K562 (cell line): ENCODE measurements at regions not wholly inside any gene's neighbourhood (a gene's known extent, or its start where the extent isn't known, plus 50 kb on each side); places are given as distances from the start of the nearest gene placed in this dataset.

Source experiments
- ATAC-seq: fragments of 200-7000 bp; cut with Tn5 transposase; 3 replicates; pipeline ENCODE4 v1.9.1; 2020; ENCODE audit warnings: moderate library complexity
- BruUV-seq: library from RNA; stranded (reverse); fragments of 400-500 nt; replicated peaks from 2 replicates; lab custom pipeline; 2021; lab: Mats Ljungman, UMichigan
- CTCF ChIA-PET: fragments of 300-600 bp; formaldehyde crosslinking; extraction: SDS; loops from one replicate; lab custom pipeline; 2021; ENCODE audit warnings: low intra/inter-chr PET ratio; lab: Yijun Ruan, JAX
- POLR2A ChIA-PET: fragments of 300-600, 350-650 bp; sonication (Branson Sonifier 250); formaldehyde crosslinking; extraction: SDS; loops from one replicate; lab custom pipeline; 2021; ENCODE audit warnings: antibody characterized with exemption, inconsistent platforms; lab: Yijun Ruan, JAX
- DNase-seq, 4 experiments: peaks; one replicate each; pipeline versions ENCODE4 v3.0.0 to v3.0.0-alpha.2; 2011 to 2018; ENCODE audit warnings: low spot score in 3 of 4, mixed read lengths in 3 of 4; ENCODE audit errors: extremely low read depth in 1 of 4
- FAIRE-seq: peaks from 2 replicates; lab custom pipeline; 2011; peaks lifted over from hg19 to GRCh38; lab: Jason Lieb, UNC
- H2AFZ ChIP-seq: 2 replicates; pipeline ENCODE4 v1.6.0; 2011; ENCODE audit warnings: low read depth, low read length, control low read depth, inconsistent platforms
- H3K27ac ChIP-seq: fragments of 200-600 bp; 3 replicates; pipeline ENCODE4 v1.8.0; 2011; ENCODE audit warnings: low read depth, mild to moderate bottlenecking, control low read depth, inconsistent platforms, low read length, moderate library complexity, mixed read lengths; ENCODE audit errors: extremely low read depth
- H3K27me3 ChIP-seq, 2 experiments: fragments of 300-600 bp in 1 of 2; 2 replicates in 1 of 2; 3 replicates in 1 of 2; pipeline versions ENCODE4 v1.6.0 to v1.8.0; 2011; ENCODE audit warnings: inconsistent platforms in 2 of 2, low read length in 2 of 2, mild to moderate bottlenecking in 1 of 2, mixed read lengths in 1 of 2, moderate library complexity in 1 of 2; ENCODE audit not compliant: control insufficient read depth in 2 of 2, insufficient read depth in 2 of 2
- H3K36me3 ChIP-seq: fragments of 300-600 bp; 3 replicates; pipeline ENCODE4 v1.8.0; 2011; ENCODE audit warnings: mild to moderate bottlenecking, low read length, inconsistent platforms; ENCODE audit not compliant: control insufficient read depth, insufficient read depth
- H3K4me1 ChIP-seq, 2 experiments: fragments of 200-600 bp in 1 of 2; replicated peaks in 1 of 2; 2 replicates in 1 of 2; 3 replicates in 1 of 2; pipeline versions ENCODE4 v1.5.1 to v1.8.0; 2011; ENCODE audit warnings: inconsistent platforms in 2 of 2, low read length in 2 of 2, mild to moderate bottlenecking in 1 of 2, mixed read lengths in 1 of 2, moderate library complexity in 1 of 2; ENCODE audit not compliant: control insufficient read depth in 2 of 2, insufficient read depth in 2 of 2
- H3K4me2 ChIP-seq: 2 replicates; pipeline ENCODE4 v1.6.1; 2011; ENCODE audit warnings: low read length, control low read depth, inconsistent platforms, mixed read lengths; ENCODE audit not compliant: insufficient read depth
- H3K4me3 ChIP-seq: fragments of 200-600 bp; sonication (generic), shearing (Covaris generic); 2 replicates; pipeline ENCODE4 v1.5.1; 2016; ENCODE audit warnings: control low read depth, inconsistent platforms
- H3K79me2 ChIP-seq: fragments of 200-600 bp; 3 replicates; pipeline ENCODE4 v1.8.0; 2011; ENCODE audit warnings: low read length, inconsistent platforms; ENCODE audit not compliant: control insufficient read depth, insufficient read depth
- H3K9ac ChIP-seq, 2 experiments: 2 replicates each; pipeline versions ENCODE4 v1.6.0 to v1.6.1; 2011; ENCODE audit warnings: low read depth in 2 of 2, low read length in 2 of 2, control low read depth in 1 of 2, inconsistent platforms in 1 of 2, mild to moderate bottlenecking in 1 of 2, mixed read lengths in 1 of 2; ENCODE audit not compliant: insufficient read depth in 1 of 2
- H3K9me1 ChIP-seq: one replicate; pipeline ENCODE4 v1.6.0; 2011; ENCODE audit warnings: inconsistent platforms, mild to moderate bottlenecking, low read length, moderate library complexity; ENCODE audit not compliant: control insufficient read depth, insufficient read depth
- H3K9me3 ChIP-seq: replicated peaks from 2 replicates; pipeline ENCODE4 v1.5.1; 2011; ENCODE audit warnings: low read depth, low read length, inconsistent platforms; ENCODE audit not compliant: control insufficient read depth, insufficient read depth
- H4K20me1 ChIP-seq: replicated peaks from 2 replicates; pipeline ENCODE4 v1.6.1; 2011; ENCODE audit warnings: low read length, inconsistent platforms, mixed read lengths; ENCODE audit not compliant: control insufficient read depth, insufficient read depth
- ELF2 ChIP-seq: fragments of 250-450 bp; sonication (Bioruptor Pico); IDR thresholded peaks from 2 replicates; pipeline ENCODE4 v1.5.0; 2021; ENCODE audit warnings: mild to moderate bottlenecking
- ETS2 ChIP-seq: IDR thresholded peaks from 2 replicates; pipeline ENCODE4 v1.6.1; 2016; ENCODE audit warnings: borderline replicate concordance, missing genetic modification characterization, mild to moderate bottlenecking, moderate library complexity, missing compliant biosample characterization; ENCODE audit not compliant: poor library complexity, severe bottlenecking
- HDAC8 ChIP-seq: fragments of 450-650 bp; IDR thresholded peaks from 2 replicates; pipeline ENCODE4 v1.6.1; 2016; ENCODE audit warnings: mild to moderate bottlenecking, missing genetic modification characterization, moderate library complexity, missing compliant biosample characterization
- LARP7 ChIP-seq: fragments of 450-650 bp; IDR thresholded peaks from 2 replicates; pipeline ENCODE4 v1.6.1; 2016
- RBM39 ChIP-seq: fragments of 200-400 bp; formaldehyde crosslinking; optimal IDR thresholded peaks from 2 replicates; pipeline ENCODE3; 2018; ENCODE audit warnings: low read depth, low read length
- SMAD1 ChIP-seq: fragments of 150-350 bp; IDR thresholded peaks from 2 replicates; pipeline ENCODE4 v1.6.1; 2014; ENCODE audit warnings: low read length, low read depth; ENCODE audit not compliant: partially characterized antibody
- SREBF2 ChIP-seq: sonication (generic); formaldehyde crosslinking; IDR thresholded peaks from 2 replicates; pipeline ENCODE4 v1.4.0; 2020; ENCODE audit warnings: mild to moderate bottlenecking, missing genetic modification reagents
- STAT5A ChIP-seq: IDR thresholded peaks from 2 replicates; pipeline ENCODE4 v1.6.1; 2012; ENCODE audit warnings: low read length, inconsistent platforms, borderline replicate concordance
- TGIF2 ChIP-seq: sonication (generic); formaldehyde crosslinking; IDR thresholded peaks from 2 replicates; pipeline ENCODE4 v1.8.1; 2022; ENCODE audit warnings: mild to moderate bottlenecking, missing genetic modification reagents, moderate library complexity
- U2AF2 ChIP-seq: fragments of 200-400 bp; formaldehyde crosslinking; optimal IDR thresholded peaks from 2 replicates; pipeline ENCODE3; 2017; ENCODE audit warnings: low read depth, mild to moderate bottlenecking, low read length
- ZBTB12 ChIP-seq: fragments of 250-450 bp; sonication (Bioruptor Pico); IDR thresholded peaks from 2 replicates; pipeline ENCODE4 v1.4.0; 2020
- ZNF551 ChIP-seq: fragments of 250-450 bp; sonication (Bioruptor Pico); IDR thresholded peaks from 2 replicates; pipeline ENCODE4 v1.5.0; 2021; ENCODE audit warnings: mild to moderate bottlenecking, moderate library complexity
- WGBS: fragments of 100-300 bp; shearing (Covaris generic); methylation state at CpG from one replicate; pipeline ENCODE4 v1.1.6; 2016; ENCODE audit warnings: low coverage, mixed read lengths; ENCODE audit not compliant: insufficient coverage; ENCODE audit errors: missing lambda C conversion rate; 5-methylcytosine and 5-hydroxymethylcytosine counted together
- in situ Hi-C: fragments of 300-500 bp; cut with MboI; formaldehyde crosslinking; loops from 4 replicates; pipeline ENCODE4 v1.15.0; 2018; ENCODE audit warnings: inconsistent platforms, mixed read lengths
- intact Hi-C: fragments of 100-400 bp; cut with micrococcal nuclease; formaldehyde crosslinking; loops from 2 replicates; pipeline ENCODE4 v1.14.2; 2022

GRCh38 chr13:43964698-43965458 lies 85.2 kb downstream of the LACC1 start:
- H3K36me3 ChIP-seq = no peaks in the 10 kb centered on the region
- H3K27me3 ChIP-seq = no peaks in the 10 kb centered on the region
- H3K9me1 ChIP-seq = no peaks in the 10 kb centered on the region
- no peak overlapping the region for H3K27ac ChIP-seq
- no peak overlapping the region for H3K9ac ChIP-seq
- no TSS peak for BruUV-seq
- no peaks in the 10 kb centered on the region for H3K9me3 ChIP-seq
- no peak overlapping the region for H3K4me2 ChIP-seq
- no peak overlapping the region for H3K4me3 ChIP-seq
- ATAC-seq = no peak
- FAIRE-seq = no peak
- in situ Hi-C loops (no loop called here), intact Hi-C loops (no loop called here)
- no peak overlapping the region for H2AFZ ChIP-seq
- H3K4me1 ChIP-seq = no peaks in the 10 kb centered on the region
- ChIA-PET POLR2A (no interaction called here), CTCF (no interaction called here)
- WGBS = 0% methylated on average over 2 of the region's 2 CpGs
- H4K20me1 ChIP-seq = no peaks in the 10 kb centered on the region
- TF ChIP-seq SMAD1 (no peak), HDAC8 (no peak), ETS2 (tag) (no peak), LARP7 (no peak), ELF2 (CRISPR knock-in tag) (no peak), STAT5A (no peak), TGIF2 (no peak), ZNF551 (CRISPR knock-in tag) (no peak), SREBF2 (CRISPR knock-in tag) (no peak), U2AF2 (no peak), RBM39 (no peak), ZBTB12 (no peak)
- no peaks in the 10 kb centered on the region for H3K79me2 ChIP-seq
- DNase-seq = no peak
